ENCODE measurements at regions not wholly inside any gene's neighbourhood (a gene's known extent, or its start where the extent isn't known, plus 50 kb on each side); places are given as distances from the start of the nearest gene placed in this dataset.

GRCh38 chr3:170721563-170721962 lies 135.7 kb upstream of the SLC7A14 start:
- no peak overlapping the region for H3K4me3 ChIP-seq (ENCODE audit: control insufficient read depth, low read depth, low read length)

GRCh38 chr3:170719300-170719699 lies 133.4 kb upstream of the SLC7A14 start:
- DNase-seq (ENCODE audit: low read depth): no peak
- no peak for TF ChIP-seq CTCF (conservative IDR thresholded peaks at IDR 0.05; ENCODE audit: control insufficient read depth, insufficient read depth, low read depth, low read length)
- no peak overlapping the region for H3K4me3 ChIP-seq (ENCODE audit: control insufficient read depth, low read depth, low read length)

More at GRCh38 chr3:170721563-170721962, 135.7 kb upstream of the SLC7A14 start:
- no peak for DNase-seq (ENCODE audit: low read depth)
- no peak for TF ChIP-seq CTCF (conservative IDR thresholded peaks at IDR 0.05; ENCODE audit: control insufficient read depth, insufficient read depth, low read depth, low read length)

DNA sequence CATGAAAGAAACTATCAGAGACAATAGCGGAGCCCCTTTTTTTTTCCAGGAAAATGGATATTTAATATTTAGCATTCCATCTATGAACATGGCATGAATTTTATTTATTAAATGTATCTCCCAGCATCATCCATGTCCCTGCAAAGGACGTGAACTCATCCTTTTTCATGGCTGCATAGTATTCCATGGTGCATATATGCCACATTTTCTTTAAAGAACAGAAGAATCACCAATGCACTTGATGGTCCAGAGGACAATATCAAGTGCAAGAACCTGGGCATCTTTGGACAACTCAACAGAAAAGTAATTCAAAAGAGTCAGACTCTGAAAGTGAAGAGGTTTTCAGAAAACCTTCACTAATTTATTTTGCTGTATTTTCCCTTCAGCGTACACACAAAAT lies 133.0 kb upstream of the SLC7A14 start:
- no peak for TF ChIP-seq CTCF (conservative IDR thresholded peaks at IDR 0.05; ENCODE audit: control insufficient read depth, insufficient read depth, low read depth, low read length)
- DNase-seq (ENCODE audit: low read depth): no peak
- H3K4me3 ChIP-seq (ENCODE audit: control insufficient read depth, low read depth, low read length): no peak overlapping the region

GRCh38 chr3:170717410-170718402 lies 131.8 kb upstream of the SLC7A14 start:
- no peak overlapping the region for H3K4me3 ChIP-seq (ENCODE audit: control insufficient read depth, low read depth, low read length)
- no peak for TF ChIP-seq CTCF (conservative IDR thresholded peaks at IDR 0.05; ENCODE audit: control insufficient read depth, insufficient read depth, low read depth, low read length)
- peak; percentile 71 for DNase-seq (ENCODE audit: low read depth)

GRCh38 chr3:170716172-170716805 lies 130.4 kb upstream of the SLC7A14 start:
- no peak for DNase-seq (ENCODE audit: low read depth)
- TF ChIP-seq CTCF (conservative IDR thresholded peaks at IDR 0.05; ENCODE audit: control insufficient read depth, insufficient read depth, low read depth, low read length): no peak
- H3K4me3 ChIP-seq (ENCODE audit: control insufficient read depth, low read depth, low read length): no peak overlapping the region

DNA sequence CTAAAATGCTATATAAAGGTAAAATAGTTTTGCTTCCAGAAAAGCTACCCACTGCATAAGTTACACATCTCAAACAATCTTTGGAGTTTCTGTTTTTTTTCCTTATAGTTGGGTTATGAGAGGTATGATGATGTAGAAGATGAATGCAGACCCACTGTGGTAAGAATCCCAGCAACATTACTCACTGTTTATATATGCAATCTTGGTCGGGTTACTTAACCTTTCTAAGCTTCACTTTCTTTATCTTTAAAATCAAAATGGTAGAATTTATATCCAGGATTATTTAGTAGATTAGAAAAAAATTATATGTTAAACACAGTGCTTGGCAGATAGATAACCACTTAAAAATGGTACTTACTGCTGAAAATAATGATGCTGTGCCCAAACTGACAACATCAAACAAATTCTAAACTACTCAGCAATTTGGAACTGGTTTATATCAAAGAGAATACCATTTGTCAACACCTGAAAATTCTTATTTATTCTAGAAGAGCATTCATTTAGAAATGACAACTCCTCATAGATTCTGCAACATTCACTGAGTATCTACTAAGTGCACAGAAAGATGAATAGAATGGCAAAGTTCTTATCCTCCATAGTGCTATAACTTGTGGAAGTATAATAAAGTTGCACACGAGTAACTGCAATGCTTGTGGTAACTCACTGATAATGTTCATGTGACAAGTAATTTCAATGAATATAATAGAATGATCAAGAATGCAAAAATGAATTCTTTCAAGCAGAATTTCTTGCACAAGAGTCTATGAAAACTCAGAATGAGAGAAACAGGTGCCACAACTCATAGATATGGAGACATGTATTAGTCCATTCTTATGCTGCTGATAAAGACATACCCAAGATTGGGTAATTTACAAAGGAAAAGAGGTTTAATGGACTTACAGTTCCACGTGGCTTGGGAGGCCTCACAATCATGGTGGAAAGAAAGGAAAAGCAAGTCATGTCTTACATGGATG lies 129.0 kb upstream of the SLC7A14 start:
- H3K4me3 ChIP-seq (ENCODE audit: control insufficient read depth, low read depth, low read length): no peak overlapping the region
- no peak for TF ChIP-seq CTCF (conservative IDR thresholded peaks at IDR 0.05; ENCODE audit: control insufficient read depth, insufficient read depth, low read depth, low read length)
- peak; percentile 75 for DNase-seq (ENCODE audit: low read depth)
